HG03280 (cell line): ENCODE measurements at regions not wholly inside any gene's neighbourhood (a gene's known extent, or its start where the extent isn't known, plus 50 kb on each side); places are given as distances from the start of the nearest gene placed in this dataset.

Source experiments
- ATAC-seq: cut with Tn5 transposase; IDR thresholded peaks from one replicate; pipeline ENCODE4 v1.9.1; 2021; ENCODE audit warnings: mild to moderate bottlenecking, moderate library complexity; ENCODE audit not compliant: unreplicated experiment

DNA sequence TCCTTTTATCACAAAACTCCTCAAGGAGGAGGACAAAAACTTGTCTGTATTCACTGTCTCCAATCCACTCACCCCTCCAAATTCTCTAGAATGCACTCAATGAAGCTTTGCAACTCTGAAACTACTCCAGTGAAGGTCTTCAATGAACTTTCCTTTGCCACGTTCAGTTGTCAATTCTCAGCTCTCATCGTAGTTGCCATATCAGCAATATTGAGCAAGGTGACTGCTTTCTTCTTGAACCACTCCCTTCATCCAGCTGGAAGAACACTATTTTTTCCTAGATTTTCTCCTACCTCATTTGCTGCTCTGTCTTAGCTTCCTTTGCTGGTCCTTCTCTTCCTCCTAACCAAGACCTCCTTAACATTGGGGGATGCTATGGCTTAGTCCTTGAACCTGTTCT lies 191.8 kb downstream of the KDR start:
- no peak for ATAC-seq

GRCh38 chr4:54930226-54930625 lies 195.2 kb downstream of the KDR start:
- no peak for ATAC-seq

- no peak for ATAC-seq
Observed at GRCh38 chr4:54929459-54929858, 195.9 kb downstream of the KDR start.

- ATAC-seq, result no peak
Observed at GRCh38 chr4:54924891-54925290, 200.5 kb downstream of the KDR start.

GRCh38 chr4:54915276-54915675 lies 210.1 kb downstream of the KDR start:
- ATAC-seq, result no peak

DNA sequence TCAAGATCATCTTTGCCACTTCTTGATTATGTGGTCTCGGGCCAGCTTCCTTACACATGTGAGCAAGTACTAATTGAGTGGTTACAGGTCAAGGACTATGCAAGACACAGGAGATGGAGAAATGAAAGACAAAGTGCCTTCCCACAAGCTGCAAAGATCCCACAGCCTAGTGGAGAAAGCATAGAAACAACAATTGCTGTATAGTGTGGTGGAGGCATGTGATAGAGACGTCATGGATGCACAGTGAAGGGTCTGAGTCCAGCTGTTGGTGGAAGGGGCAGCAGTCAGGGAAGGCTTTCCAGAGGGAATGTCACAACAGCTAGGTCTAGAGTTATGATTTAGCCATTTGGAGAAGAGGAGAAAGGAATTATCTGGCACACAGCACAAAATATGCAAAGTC lies 210.6 kb downstream of the KDR start:
- ATAC-seq, result no peak

- ATAC-seq, result no peak
Observed at GRCh38 chr4:54913751-54914526, 211.5 kb downstream of the KDR start.

DNA sequence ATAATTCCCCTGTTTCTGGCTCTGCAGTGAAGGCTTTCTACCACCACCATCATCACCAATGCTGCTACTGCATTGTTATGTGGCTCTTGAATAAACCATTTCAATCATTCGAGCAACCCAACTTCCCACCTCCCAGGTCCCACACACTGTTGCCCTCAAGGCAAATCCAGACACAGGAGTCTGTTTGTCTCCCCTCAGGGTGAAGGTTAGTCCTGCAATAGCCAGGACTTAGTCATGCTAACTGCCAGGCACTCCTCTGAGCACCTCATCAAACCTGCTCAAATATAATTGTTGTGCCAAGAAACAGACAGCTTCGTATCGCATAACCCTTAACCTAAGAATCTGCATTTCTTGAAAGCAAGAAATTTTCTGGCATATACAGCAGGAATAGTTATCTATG lies 213.2 kb downstream of the KDR start:
- no peak for ATAC-seq

DNA sequence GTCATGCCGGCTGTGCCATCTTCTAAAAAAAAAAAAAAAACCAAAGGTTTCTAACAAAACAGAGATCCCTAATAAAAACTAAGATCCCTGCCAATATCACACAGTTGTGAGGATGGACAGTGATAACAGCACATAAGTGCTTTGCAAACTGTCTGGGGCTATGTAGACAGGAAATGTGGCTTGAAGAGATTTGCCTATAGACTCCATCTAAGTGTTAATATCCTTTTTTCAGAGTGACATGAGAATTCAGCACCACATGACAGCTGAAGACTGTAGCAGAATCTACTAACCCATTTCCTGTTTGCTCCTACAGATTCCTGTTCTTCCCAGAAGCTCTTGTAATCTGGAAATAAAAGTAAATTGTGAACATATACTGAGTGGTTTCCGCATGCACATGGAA lies 215.4 kb downstream of the KDR start:
- ATAC-seq, result no peak

DNA sequence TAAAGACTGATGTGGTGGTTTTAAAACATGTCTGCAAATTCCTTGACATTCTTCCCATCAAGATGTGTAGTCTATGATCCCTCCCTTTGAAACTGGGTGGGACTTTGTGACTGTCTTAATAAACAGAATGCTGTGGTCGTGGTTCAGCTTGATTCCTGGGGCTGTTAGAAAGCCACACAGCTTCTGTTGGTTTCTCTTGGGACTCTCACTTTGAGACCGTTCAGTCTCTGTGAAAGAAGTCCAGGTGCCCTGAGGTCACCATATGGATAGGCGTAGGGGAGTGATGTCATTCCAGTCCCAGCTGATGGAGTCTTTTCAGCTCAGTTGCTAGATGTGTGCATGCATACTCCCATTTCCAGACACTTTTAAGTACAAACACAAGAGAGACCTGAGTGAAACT lies 216.6 kb downstream of the KDR start:
- no peak for ATAC-seq

DNA sequence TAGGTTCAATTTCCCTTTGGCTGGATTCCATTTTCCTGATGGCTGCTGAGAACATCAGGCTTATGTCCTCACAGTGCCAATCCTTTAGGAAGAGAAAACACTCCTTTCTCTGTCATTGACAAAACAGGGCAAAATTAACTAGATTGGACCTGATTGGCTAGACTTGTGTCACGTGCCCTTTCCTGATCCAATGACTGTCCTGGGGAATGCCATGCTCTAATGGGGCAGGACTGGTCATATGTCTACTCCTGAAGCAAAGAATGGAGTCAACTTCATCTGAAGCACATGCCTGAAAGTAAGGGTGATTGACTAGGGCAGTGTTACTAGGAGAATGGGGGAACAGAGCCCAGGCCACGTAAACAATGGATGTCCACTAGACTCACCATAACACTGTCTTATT lies 220.4 kb downstream of the KDR start:
- ATAC-seq, result no peak

- no peak for ATAC-seq
Observed at GRCh38 chr4:54902976-54903375, 222.4 kb downstream of the KDR start.

DNA sequence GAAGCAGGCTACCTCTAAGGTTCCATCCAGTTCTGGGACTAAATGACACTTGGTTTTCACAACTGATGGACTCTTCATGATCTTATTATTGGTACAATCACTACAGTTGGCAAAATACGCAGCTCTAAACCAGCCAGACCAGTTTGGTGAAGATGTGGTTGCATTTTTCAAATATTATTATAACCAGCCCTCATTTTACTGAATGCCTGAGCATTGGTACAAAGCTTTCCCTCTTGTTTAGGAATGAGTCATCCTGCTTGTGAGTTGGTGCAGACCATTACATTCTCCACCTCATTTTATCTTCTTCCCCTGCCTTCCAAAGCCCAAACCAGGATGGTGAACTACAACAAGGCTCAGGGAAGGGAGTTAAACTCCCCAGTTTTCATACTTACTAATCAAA lies 223.1 kb downstream of the KDR start:
- ATAC-seq, result no peak

- no peak for ATAC-seq
Observed at GRCh38 chr4:54901202-54901601, 224.2 kb downstream of the KDR start.

GRCh38 chr4:54898656-54899340 lies 226.6 kb downstream of the KDR start:
- ATAC-seq, result no peak

DNA sequence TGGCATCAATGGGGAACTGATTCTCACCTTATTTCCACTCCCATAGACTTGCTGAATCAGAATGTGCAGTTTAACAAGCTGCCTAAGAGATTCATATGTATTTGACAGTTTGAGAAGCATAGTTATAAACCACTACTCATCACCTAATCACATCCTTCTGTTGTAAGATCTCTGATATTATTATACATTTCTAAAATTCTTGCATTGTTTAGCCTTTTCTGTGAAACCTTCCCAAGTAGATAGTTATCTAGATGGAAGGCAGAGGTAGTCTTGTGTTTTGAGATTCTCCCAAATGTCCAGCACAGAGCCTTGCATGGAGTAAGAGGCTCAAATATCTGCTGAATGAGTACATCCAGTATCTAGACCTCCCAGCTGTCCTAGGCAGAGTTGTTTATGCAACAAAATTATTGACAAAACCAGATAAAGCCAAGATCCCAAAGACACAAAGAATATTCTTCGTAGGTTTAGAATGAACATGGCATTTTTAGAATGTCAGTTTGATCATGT lies 227.3 kb downstream of the KDR start:
- ATAC-seq, result no peak

DNA sequence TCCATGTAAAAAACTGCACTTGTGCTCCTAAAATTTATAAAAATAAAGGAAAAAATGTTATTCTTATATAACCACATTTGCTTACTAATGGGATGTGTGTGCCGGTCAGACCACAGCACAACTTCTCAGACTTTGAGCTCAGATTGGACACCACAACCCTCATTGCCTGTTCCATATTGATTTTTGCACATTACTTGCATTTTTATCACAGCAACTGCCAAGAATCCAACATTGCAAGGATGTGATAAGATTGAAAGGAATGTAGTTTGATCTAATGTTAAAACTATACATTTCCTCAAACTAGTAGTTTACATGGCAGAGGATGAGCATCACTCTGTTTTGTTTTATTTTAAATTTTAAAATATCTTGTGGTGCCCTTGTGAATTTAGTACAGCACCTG lies 227.8 kb downstream of the KDR start:
- no peak for ATAC-seq

DNA sequence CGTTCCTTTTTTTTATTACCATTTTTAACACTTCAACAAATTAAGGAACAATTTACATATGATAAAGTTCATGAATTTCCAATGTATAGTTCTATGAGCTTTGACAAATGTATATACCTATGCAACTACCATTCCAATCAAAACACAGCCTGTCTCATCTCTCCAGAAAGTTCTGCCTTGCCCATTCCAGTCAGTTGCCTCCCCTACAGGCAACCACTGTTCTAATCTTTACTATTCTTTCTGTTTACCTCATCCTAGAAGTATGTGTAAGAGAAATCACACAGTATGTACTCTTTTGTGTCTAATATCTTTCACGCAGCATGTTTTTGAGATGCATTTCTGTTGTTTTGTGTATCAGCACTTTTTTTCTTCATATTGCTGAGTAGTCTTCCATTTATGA lies 224.9 kb downstream of the KIT start:
- ATAC-seq, result no peak

DNA sequence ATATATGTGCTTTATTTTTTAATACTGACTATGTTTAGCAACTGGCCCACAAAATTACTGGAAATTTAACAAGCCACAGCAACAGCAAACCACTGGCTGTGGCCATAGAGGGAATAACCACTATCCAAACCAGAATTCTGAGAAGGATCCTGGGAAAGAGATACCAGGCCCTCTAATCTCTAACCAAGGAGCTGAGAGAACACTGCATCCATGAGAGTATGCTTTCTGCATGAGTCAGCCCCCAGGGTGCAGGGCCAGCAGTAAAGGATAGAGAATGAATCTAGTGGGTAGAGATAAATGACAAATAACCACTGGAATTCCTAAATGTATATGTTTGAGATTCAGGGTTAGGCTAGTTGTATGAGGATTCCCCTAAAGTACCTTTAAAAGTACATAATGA lies 221.8 kb downstream of the KIT start:
- ATAC-seq, result no peak

DNA sequence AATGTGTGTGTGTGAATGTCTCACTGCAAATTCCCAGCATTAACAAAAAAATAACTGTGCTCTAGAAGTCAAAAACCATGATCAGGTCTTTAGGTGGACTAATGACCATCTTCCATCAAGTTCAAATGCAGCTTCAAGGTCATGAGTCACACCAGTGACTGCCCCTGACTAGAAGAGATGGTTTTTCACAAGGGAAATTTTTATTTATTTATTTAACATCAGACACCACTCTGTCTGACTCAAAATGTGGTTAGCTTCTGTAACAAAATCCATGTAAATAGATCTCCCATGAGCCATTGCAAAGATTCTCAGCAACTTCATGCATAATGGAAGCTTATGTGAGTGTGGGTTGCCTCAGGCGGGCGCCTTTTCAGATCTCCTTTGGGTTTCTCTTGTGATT lies 219.2 kb downstream of the KIT start:
- no peak for ATAC-seq

DNA sequence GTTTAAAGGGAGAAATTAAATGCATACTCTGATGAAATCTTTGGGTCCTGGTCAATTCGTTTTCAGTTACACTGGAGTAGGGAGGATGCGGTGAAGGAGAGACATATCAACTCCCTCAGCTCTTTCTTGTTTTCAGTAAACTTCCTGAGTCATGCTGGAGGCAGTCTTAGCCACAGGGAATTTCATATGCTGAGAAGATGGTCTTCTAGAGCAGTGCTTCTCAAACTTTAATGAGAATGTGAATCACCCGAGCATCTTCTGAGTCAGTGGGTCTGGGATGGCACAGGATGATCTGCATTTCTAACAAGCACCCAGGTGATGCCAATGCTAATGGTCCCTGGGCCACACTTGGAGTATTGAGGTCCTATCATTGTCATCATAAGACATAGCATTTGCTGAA lies 214.5 kb downstream of the KIT start:
- ATAC-seq, result no peak

GRCh38 chr4:54863571-54864255 lies 206.0 kb downstream of the KIT start:
- ATAC-seq, result no peak
